Superior temporal gyrus (tissue), 1 donor: ENCODE measurements at regions not wholly inside any gene's neighbourhood (a gene's known extent, or its start where the extent isn't known, plus 50 kb on each side); places are given as distances from the start of the nearest gene placed in this dataset.
A peak's percentile ranks its signal among the peaks of the same experiment; 100 is the strongest.

ENCODE experiments used
- DNase-seq: peaks from one replicate; pipeline ENCODE4 v3.0.0-alpha.2; 2016; ENCODE audit errors: extremely low spot score

GRCh38 chr3:110804856-110805255 lies 266.8 kb upstream of the NECTIN3 start:
- DNase-seq = no peak

DNA sequence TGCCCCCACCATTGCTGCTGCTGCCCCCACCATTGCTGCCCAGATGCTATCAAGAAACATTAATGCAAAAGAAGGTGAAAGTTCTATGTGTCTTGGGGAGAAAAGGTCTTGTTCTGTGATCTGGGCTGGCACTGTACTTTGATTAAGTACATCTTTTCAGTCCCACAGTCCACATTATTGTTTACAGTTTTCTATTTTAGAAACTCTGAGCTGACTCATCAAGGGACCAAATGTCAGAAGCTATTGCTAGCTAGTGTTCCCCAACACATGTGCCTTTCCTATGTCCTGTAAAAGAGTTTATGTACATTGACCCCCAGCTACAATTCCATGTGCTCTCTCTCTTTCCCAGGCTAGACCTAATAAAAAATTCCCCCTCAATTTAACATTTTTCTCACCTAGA lies 264.7 kb upstream of the NECTIN3 start:
- DNase-seq = no peak

DNA sequence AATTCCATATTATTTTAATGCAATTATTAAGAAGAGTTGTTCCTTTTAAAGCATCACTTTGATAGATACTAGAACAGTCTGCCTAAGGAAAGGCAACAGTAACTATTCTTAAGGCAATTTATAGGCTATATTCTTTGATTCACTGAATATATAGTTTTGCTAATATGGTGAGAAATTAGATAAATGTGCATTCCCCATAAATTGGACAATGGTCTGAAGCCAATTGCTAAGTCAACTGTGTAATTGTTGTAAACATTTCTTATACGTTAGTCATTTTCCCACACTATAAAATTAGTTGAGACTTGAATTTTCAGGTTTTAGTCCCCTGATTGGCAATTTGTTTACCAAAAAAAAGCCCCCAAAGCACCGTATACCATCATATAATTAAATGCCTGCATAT lies 263.0 kb upstream of the NECTIN3 start:
- DNase-seq = no peak

DNA sequence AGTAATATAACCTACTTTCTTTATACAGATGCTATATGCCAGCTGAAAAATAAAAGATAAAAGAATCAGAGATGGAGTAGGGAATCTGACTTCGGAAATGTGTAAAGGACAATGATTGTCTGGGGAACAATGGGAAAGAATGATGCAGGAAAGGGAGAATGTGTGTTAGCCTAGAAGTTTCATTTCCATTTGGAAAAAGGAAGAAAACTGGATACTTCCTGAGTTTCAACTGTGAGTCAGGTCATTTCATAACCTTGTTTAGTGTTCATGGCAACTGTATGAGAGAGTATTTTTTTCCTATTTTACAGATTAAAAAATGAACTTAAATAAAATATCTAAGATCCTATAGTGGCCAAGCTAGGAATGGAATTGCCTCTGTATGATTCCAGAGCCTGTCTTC lies 261.3 kb upstream of the NECTIN3 start:
- DNase-seq = no peak

GRCh38 chr3:110811050-110811449 lies 260.6 kb upstream of the NECTIN3 start:
- no peak for DNase-seq

DNA sequence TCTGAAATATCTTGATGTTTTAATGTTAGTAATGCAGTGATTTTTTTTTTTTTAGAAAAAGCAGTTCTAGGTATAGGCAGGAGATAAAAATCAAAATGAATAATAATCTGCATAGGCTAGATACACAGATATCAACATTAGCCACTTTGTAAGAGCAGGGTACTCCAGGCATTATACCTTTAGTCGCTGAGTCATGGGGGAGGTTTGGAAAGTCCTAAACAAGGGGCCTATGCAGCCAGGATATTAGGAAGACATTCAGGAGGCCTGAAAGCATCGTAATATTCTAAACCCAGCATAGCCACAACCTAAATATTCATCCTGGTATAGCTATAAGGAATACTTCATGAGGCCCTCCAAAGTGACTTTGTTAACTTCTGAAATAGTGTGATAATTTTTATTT lies 258.1 kb upstream of the NECTIN3 start:
- DNase-seq = no peak

- DNase-seq = no peak
These were observed 257.2 kb upstream of the NECTIN3 start for GRCh38 chr3:110814170-110815007.

DNA sequence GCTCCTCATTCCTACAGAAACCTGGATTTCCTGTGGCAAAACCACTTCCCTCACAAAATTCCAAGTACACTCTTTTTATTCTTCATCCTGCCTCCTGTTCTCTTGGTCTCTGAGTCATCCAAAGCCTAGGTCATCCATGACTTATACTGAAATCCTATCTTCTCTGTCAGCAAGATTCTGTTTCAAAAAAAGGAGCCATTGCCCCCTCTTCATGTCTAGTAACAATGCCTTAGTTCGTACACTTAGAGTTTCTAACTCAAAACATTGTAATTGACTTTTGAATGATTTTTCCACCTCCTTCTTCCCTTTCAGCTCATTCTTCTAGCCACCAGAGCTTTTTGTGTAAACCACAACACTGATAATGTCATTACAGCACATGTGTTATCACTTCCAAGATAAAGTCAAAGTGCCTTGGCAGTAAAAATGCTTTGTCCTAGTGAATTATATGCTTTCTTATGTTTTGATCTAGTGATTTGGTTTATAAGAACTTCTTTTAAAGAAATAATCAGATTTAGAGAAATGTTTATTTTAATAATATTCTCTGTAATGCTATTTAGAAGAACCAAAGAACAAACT lies 256.5 kb upstream of the NECTIN3 start:
- DNase-seq = no peak

- DNase-seq = no peak
These were observed 255.6 kb upstream of the NECTIN3 start for GRCh38 chr3:110816008-110816407.

DNA sequence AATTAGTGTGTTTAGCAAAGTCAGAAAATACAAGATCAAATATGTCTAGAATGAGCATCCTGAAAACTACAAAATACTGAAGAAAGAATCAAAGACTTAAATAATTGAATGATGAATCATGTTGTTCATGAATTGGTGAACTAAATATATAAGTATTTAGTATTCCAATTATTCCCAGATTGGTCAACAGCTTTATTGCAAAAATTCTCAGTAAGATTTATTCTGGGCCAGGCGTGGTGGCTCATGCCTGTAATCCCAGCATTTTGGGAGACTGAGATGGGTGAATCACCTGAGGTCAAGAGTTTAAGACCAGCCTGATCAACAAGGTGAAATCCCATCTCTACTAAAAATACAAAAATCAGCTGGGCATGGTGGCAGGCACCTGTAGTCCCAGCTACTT lies 250.0 kb upstream of the NECTIN3 start:
- DNase-seq = no peak

DNA sequence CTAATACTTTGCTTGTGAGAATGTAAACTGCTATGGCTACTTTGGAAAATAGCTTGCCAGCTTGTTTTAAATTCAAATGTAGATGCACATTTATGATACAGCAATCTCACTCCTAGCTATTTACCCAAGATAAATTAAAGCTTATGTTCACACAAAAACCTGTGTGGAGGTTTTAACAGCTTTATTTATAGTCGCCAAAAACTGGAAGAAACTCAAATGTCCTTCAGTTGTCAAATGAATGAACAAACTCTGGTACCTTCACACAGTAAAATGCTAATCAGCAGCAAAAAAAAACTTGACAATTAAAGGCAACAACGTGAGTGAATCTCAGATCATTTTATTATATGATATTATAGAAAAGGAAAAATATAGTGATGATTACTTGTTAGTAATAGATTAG lies 248.6 kb upstream of the NECTIN3 start:
- peak; percentile 29 for DNase-seq

GRCh38 chr3:110846971-110847370 lies 224.6 kb upstream of the NECTIN3 start:
- DNase-seq = no peak

- no peak for DNase-seq
These were observed 222.6 kb upstream of the NECTIN3 start for GRCh38 chr3:110849064-110849463.

DNA sequence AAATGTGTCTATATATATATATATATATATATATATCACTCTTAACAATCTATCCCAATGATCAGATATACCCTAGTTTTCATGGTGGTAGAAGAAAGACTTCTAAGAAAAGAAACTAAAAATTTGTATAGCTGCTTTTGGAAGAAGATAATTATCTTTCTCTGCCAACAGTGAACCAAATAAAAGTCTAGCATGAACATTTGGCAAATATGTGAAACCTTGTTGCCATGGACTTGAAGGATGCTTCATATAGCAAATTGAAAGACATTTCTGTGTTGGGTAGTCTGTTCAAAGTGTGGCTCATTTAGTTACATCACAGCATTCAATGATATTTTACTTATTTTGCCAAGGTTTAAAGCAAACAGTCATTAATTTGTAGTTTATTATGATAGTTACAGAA lies 219.9 kb upstream of the NECTIN3 start:
- DNase-seq = no peak

DNA sequence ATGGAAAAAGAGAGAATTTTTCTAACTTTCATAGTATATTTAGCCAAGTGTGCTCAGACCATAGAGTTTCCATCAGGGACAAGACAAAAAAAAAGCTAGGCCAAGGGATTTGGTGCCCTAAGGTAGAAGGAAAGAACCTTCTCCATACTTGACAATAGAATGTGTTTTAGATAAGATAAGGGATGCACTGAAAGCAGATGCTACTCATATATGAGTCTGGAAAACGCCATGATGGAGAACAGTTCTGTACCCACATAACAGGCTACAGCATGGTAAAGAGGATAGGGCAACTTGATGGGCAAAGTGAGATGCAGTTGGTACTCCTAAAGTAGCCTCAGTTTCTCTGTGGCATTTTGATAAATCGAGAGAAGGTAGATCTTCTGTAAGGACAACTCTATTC lies 216.4 kb upstream of the NECTIN3 start:
- no peak for DNase-seq

- DNase-seq = no peak
These were observed 214.7 kb upstream of the NECTIN3 start for GRCh38 chr3:110856916-110857315.

DNA sequence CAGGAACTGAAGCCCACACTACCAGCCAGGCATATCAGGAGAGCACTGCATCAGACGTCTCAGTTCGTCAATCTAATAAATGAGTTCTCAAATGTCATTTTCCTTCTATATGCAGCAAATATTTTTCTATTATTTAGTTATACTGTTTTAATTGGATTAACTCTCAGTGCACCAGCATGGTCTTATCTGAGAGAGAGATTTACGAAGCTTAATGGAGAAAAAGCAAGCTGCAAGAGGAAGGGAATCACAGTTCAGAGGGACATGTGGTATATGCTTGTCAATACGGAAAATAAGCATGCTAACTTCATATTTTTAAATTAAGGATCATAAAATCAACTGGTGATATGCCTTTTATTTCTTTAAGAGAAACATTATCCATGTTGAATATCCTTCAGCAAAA lies 213.1 kb upstream of the NECTIN3 start:
- DNase-seq = no peak

GRCh38 chr3:110859336-110859735 lies 212.3 kb upstream of the NECTIN3 start:
- no peak for DNase-seq

GRCh38 chr3:110859993-110860392 lies 211.6 kb upstream of the NECTIN3 start:
- no peak for DNase-seq

- DNase-seq = no peak
These were observed 205.7 kb upstream of the NECTIN3 start for GRCh38 chr3:110865934-110866333.

- DNase-seq = no peak
These were observed 203.5 kb upstream of the NECTIN3 start for GRCh38 chr3:110868106-110868505.

- no peak for DNase-seq
These were observed 201.9 kb upstream of the NECTIN3 start for GRCh38 chr3:110869736-110870135.

- DNase-seq = no peak
These were observed 199.7 kb upstream of the NECTIN3 start for GRCh38 chr3:110871869-110872268.

DNA sequence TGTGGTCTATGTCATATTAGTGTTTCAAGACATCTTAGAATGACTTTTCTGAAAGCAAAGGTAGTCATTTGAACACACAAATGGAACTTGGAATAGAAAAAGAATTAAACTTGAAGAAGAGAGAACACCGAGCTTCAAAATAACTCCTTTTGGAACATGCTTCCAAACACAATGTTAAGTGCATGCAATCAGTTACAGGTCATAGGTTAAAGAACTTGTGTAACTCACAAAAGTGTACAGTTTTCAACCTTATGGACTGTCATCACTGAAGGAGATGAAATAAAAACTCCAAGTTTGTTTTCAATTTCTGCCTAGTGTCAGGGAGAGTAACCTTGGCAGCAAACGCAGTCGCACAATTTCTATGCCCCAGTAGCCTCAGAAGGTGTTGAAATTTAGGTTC lies 192.9 kb upstream of the NECTIN3 start:
- DNase-seq = no peak
